SK-N-SH treated with all-trans-retinoic acid at 6 μM for 48 hours (cell line): ENCODE measurements at regions not wholly inside any gene's neighbourhood (a gene's known extent, or its start where the extent isn't known, plus 50 kb on each side); places are given as distances from the start of the nearest gene placed in this dataset.

Experiments used
- ARNTL ChIP-seq: fragments of 450-650 bp; formaldehyde crosslinking; IDR thresholded peaks from 2 replicates; pipeline ENCODE4 v1.5.0; 2020; ENCODE audit warnings: low read depth, mild to moderate bottlenecking, moderate library complexity, borderline replicate concordance
- ESRRG ChIP-seq: fragments of 250-450 bp; sonication (Bioruptor Pico); IDR thresholded peaks from 2 replicates; pipeline ENCODE4 v1.6.1; 2021; ENCODE audit warnings: mild to moderate bottlenecking
- ISL1 ChIP-seq: fragments of 250-450 bp; sonication (Bioruptor Pico); IDR thresholded peaks from 2 replicates; pipeline ENCODE4 v2.1.2; 2022; ENCODE audit warnings: mild to moderate bottlenecking, moderate library complexity
- SNAI2 ChIP-seq: fragments of 250-450 bp; sonication (Bioruptor Pico); IDR thresholded peaks from 2 replicates; pipeline ENCODE4 v1.5.0; 2020; ENCODE audit warnings: mild to moderate bottlenecking, moderate library complexity
- TCF4 ChIP-seq: fragments of 250-450 bp; sonication (Bioruptor Pico); IDR thresholded peaks from 2 replicates; pipeline ENCODE4 v1.8.0; 2021; ENCODE audit warnings: mild to moderate bottlenecking, moderate library complexity, borderline replicate concordance
- TOX ChIP-seq: fragments of 250-450 bp; sonication (Bioruptor Pico); IDR thresholded peaks from 2 replicates; pipeline ENCODE4 v1.8.0; 2021; ENCODE audit warnings: mild to moderate bottlenecking, moderate library complexity, borderline replicate concordance
- ZFP3 ChIP-seq: fragments of 250-450 bp; sonication (Bioruptor Pico); IDR thresholded peaks from 2 replicates; pipeline ENCODE4 v1.5.0; 2020; ENCODE audit warnings: mild to moderate bottlenecking, moderate library complexity
- ZFP30 ChIP-seq: fragments of 450-650 bp; formaldehyde crosslinking; IDR thresholded peaks from 2 replicates; pipeline ENCODE4 v1.5.0; 2022; ENCODE audit warnings: mild to moderate bottlenecking, moderate library complexity
- TF ChIP-seq, protein P1 (sequence below): fragments of 250-450 bp; sonication (Bioruptor Pico); IDR thresholded peaks from 2 replicates; pipeline ENCODE4 v1.8.0; 2020; ENCODE audit warnings: mild to moderate bottlenecking, moderate library complexity, borderline replicate concordance
- TF ChIP-seq, protein P2 (sequence below): fragments of 250-450 bp; sonication (Bioruptor Pico); IDR thresholded peaks from 2 replicates; pipeline ENCODE4 v1.5.0; 2020; ENCODE audit warnings: mild to moderate bottlenecking, moderate library complexity
- TF ChIP-seq, protein P3 (sequence below): fragments of 250-450 bp; sonication (Bioruptor Pico); IDR thresholded peaks from 2 replicates; pipeline ENCODE4 v1.8.0; 2021; ENCODE audit warnings: low read depth, mild to moderate bottlenecking, moderate library complexity, borderline replicate concordance
- TF ChIP-seq, protein P4 (sequence below): fragments of 250-450 bp; sonication (Bioruptor Pico); IDR thresholded peaks from 2 replicates; pipeline ENCODE4 v1.5.1; 2021; ENCODE audit warnings: mild to moderate bottlenecking, moderate library complexity

DNA sequence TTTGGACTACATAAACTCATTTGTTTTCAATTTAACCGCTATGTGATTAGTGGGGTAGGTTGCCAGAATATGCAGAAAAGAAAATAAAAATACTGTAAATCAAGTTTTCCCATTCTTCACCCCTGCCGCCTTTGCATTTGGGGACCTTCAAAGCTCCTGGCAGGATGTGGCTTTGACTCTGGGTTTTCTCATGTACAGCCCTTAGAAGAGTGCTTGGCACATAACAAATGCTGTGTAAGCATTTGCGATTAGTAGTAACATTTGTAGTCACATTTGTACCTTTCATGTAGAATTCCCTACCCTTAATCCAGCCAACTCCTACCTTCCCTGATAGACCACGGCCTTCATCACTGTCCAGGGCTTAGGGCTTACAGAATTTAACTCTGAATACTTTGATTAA lies 262.6 kb downstream of the MREG start:
- TF ChIP-seq, protein P1, sequence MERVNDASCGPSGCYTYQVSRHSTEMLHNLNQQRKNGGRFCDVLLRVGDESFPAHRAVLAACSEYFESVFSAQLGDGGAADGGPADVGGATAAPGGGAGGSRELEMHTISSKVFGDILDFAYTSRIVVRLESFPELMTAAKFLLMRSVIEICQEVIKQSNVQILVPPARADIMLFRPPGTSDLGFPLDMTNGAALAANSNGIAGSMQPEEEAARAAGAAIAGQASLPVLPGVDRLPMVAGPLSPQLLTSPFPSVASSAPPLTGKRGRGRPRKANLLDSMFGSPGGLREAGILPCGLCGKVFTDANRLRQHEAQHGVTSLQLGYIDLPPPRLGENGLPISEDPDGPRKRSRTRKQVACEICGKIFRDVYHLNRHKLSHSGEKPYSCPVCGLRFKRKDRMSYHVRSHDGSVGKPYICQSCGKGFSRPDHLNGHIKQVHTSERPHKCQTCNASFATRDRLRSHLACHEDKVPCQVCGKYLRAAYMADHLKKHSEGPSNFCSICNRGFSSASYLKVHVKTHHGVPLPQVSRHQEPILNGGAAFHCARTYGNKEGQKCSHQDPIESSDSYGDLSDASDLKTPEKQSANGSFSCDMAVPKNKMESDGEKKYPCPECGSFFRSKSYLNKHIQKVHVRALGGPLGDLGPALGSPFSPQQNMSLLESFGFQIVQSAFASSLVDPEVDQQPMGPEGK = no peak
- TF ChIP-seq, protein P2, sequence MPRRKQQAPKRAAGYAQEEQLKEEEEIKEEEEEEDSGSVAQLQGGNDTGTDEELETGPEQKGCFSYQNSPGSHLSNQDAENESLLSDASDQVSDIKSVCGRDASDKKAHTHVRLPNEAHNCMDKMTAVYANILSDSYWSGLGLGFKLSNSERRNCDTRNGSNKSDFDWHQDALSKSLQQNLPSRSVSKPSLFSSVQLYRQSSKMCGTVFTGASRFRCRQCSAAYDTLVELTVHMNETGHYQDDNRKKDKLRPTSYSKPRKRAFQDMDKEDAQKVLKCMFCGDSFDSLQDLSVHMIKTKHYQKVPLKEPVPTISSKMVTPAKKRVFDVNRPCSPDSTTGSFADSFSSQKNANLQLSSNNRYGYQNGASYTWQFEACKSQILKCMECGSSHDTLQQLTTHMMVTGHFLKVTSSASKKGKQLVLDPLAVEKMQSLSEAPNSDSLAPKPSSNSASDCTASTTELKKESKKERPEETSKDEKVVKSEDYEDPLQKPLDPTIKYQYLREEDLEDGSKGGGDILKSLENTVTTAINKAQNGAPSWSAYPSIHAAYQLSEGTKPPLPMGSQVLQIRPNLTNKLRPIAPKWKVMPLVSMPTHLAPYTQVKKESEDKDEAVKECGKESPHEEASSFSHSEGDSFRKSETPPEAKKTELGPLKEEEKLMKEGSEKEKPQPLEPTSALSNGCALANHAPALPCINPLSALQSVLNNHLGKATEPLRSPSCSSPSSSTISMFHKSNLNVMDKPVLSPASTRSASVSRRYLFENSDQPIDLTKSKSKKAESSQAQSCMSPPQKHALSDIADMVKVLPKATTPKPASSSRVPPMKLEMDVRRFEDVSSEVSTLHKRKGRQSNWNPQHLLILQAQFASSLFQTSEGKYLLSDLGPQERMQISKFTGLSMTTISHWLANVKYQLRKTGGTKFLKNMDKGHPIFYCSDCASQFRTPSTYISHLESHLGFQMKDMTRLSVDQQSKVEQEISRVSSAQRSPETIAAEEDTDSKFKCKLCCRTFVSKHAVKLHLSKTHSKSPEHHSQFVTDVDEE (CRISPR knock-in tag) = no peak
- TF ChIP-seq, protein P3, sequence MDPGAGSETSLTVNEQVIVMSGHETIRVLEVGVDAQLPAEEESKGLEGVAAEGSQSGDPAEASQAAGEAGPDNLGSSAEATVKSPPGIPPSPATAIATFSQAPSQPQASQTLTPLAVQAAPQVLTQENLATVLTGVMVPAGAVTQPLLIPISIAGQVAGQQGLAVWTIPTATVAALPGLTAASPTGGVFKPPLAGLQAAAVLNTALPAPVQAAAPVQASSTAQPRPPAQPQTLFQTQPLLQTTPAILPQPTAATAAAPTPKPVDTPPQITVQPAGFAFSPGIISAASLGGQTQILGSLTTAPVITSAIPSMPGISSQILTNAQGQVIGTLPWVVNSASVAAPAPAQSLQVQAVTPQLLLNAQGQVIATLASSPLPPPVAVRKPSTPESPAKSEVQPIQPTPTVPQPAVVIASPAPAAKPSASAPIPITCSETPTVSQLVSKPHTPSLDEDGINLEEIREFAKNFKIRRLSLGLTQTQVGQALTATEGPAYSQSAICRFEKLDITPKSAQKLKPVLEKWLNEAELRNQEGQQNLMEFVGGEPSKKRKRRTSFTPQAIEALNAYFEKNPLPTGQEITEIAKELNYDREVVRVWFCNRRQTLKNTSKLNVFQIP = no peak
- TF ChIP-seq TCF4 (CRISPR knock-in tag) = no peak
- TF ChIP-seq SNAI2 (CRISPR knock-in tag) = no peak
- no peak for TF ChIP-seq TOX (CRISPR knock-in tag)
- TF ChIP-seq ESRRG (CRISPR knock-in tag) = no peak
- TF ChIP-seq ISL1 (CRISPR knock-in tag) = no peak
- TF ChIP-seq ZFP3 (CRISPR knock-in tag) = no peak
- TF ChIP-seq ZFP30 (CRISPR knock-in tag) = no peak
- TF ChIP-seq, protein P4, sequence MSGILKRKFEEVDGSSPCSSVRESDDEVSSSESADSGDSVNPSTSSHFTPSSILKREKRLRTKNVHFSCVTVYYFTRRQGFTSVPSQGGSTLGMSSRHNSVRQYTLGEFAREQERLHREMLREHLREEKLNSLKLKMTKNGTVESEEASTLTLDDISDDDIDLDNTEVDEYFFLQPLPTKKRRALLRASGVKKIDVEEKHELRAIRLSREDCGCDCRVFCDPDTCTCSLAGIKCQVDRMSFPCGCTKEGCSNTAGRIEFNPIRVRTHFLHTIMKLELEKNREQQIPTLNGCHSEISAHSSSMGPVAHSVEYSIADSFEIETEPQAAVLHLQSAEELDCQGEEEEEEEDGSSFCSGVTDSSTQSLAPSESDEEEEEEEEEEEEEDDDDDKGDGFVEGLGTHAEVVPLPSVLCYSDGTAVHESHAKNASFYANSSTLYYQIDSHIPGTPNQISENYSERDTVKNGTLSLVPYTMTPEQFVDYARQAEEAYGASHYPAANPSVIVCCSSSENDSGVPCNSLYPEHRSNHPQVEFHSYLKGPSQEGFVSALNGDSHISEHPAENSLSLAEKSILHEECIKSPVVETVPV (CRISPR knock-in tag) = no peak
- TF ChIP-seq ARNTL (CRISPR knock-in tag) = no peak
